ENCODE measurements at regions not wholly inside any gene's neighbourhood (a gene's known extent, or its start where the extent isn't known, plus 50 kb on each side); places are given as distances from the start of the nearest gene placed in this dataset.

- DNase-seq (ENCODE audit: low read depth, low spot score), result no peak
- no peak overlapping the region for H3K4me3 ChIP-seq (ENCODE audit: low read length)
These were observed 189.6 kb upstream of the TSHZ3 start for GRCh38 chr19:31538879-31539278.

DNA sequence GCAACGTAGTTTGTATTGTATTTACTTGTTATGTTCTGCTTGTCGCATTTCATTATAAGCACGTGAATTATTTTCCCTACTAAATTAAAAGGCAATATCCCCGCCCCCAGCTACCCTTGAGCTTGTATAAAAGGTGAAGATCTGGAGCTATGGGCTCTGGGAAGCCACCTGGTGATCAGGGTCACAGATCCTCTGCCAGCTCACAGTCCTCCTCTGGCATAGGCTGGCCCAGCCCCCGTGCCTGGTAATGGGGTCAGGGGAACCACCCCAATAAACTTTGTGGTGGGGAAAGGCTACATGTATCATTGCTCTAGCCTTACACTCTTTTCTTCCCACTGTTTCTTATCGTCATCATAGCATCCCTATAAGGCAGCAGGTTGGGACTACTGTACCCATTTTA is 190.2 kb upstream of the TSHZ3 start:
- no peak overlapping the region for H3K4me3 ChIP-seq (ENCODE audit: low read length)
- no peak for DNase-seq (ENCODE audit: low read depth, low spot score)

DNA sequence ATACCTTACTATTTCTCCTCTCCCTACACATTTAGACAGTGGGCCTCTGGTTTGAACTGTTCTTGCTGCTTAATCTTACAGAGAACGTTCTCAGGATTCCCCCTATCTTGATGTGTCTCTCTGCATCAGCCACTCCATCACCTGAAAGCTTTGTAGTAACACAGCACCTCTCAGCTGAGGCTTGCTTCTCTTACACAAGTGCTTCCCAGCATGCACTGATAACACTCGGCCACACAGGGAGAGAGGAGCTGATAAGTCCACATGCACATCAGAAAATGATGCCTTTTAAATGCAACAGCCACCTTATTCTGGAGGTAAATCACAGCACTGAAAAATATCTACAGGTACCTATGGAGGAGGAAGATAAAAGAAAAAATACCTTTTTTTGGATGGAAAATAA is 192.2 kb upstream of the TSHZ3 start:
- DNase-seq (ENCODE audit: low read depth, low spot score), result no peak

DNA sequence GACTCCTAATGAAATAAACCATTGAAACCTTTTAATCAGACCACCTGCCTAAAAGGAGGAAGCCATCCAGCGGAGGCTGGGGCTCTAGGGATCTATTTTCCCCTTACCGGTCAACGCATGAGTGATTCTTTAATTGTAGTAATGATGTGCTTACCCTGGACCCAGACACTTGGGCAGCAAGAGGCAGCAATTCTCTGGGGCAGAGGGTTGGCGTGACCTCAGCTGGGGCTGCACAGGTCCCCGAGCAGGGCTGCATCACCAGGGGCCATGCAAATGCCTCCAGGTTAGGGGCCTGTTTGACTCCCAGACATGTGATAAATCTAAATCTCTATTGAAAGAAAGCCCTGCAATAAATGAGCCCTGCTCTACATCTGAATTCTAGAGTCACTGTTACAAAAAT is 194.2 kb upstream of the TSHZ3 start:
- no peak overlapping the region for H3K4me3 ChIP-seq (ENCODE audit: low read length)
- DNase-seq (ENCODE audit: low read depth, low spot score), result no peak

More for the DNA sequence above, 192.2 kb upstream of the TSHZ3 start:
- H3K4me3 ChIP-seq (ENCODE audit: low read length), result no peak overlapping the region

GRCh38 chr19:31545777-31546176 is 196.5 kb upstream of the TSHZ3 start:
- no peak for DNase-seq (ENCODE audit: low read depth, low spot score)
- no peak overlapping the region for H3K4me3 ChIP-seq (ENCODE audit: low read length)

DNA sequence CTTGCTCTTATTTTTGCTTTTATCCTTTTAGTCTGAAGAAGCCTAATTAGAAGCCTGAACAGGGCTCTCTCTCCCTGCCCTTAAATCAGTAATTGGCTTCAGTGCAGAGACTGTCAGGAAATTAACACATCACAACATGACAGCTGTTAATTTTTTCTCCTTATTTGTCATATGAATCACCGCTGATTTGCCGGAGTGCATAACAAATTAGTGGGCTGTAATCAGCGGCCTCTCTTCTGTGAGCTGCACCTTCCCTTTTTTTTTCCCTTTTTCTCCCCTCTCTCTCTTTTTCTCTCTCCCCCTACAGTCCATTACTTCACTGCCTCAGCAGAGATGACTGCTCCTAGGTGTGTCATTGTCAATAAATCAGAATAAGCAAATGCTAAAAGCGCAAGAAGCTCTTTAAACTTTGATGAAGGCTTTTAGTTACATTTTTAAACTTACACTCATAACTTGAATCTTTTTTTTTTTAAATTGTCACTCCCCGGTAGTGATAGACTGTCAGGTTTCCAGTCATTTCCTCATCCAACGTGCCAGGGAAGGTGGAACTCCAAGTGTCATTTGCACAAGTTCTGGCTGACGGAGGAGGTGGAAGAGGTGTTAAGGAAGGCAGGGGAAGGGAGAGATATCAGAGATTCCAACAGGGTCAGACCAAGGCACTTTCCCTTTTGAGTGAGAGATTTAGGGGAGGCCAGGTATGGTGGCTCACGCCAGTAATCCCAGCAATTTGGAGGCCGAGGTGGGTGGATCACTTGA is 197.1 kb upstream of the TSHZ3 start:
- no peak for DNase-seq (ENCODE audit: low read depth, low spot score)
- no peak overlapping the region for H3K4me3 ChIP-seq (ENCODE audit: low read length)

DNA sequence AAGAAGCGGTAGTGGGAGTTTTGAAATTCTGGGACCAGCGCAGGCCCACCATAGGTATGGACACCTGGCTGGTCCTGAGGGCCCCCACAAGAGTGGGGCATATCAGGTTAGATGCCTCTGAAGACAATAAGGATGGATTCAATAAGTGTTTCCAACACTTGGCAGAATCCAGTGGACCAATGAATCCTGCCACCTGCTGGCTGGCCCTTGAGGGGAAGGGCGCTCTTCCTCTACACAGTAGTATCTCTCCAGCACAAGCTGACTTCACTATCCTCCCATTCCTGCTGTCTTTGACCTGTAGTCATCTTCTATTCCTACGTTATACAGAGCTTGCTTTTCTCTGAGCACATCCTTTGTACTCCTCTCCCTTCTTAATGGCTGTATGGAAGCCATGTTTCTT is 199.7 kb upstream of the TSHZ3 start:
- no peak overlapping the region for H3K4me3 ChIP-seq (ENCODE audit: low read length)
- peak; percentile 18 for DNase-seq (ENCODE audit: low read depth, low spot score)

DNA sequence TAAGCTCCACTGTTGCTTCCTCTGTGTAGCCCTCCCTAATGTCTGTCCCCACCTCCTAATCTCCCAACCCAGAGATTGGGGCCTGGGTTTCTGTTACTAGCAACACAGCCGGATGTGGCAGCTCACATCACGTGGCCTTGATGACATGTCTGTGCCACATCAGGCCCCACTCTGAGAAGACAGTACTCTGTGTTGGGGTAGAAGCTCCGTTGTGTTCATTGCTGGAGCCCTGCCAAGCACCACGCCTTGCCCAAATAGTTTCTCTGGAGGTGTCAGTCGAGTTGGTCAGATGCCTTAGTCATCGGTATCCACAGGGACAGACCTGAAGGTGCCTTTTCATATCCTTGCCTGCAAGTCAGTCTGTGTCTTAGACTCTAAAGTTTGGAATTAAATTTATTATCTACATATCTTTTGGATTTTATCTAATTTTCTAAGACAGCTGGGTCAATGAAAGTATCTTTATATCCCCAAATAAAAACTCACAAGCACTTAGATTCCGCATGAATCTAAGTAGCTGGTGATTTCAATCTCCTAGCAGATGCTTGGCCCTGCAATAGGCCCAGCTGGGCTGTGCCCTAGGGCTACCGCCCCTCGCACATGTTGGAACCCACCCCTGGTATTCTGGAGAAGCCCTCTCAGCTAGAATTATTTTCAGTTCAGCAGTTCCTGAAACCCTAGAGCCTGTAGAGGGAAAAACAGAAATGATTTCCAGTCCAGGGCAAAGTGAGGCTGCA is 204.0 kb upstream of the TSHZ3 start:
- H3K4me3 ChIP-seq (ENCODE audit: low read length), result no peak overlapping the region
- DNase-seq (ENCODE audit: low read depth, low spot score), result peak; percentile 89

GRCh38 chr19:31553846-31554215 is 204.6 kb upstream of the TSHZ3 start:
- DNase-seq (ENCODE audit: low read depth, low spot score), result no peak
- H3K4me3 ChIP-seq (ENCODE audit: low read length), result no peak overlapping the region

DNA sequence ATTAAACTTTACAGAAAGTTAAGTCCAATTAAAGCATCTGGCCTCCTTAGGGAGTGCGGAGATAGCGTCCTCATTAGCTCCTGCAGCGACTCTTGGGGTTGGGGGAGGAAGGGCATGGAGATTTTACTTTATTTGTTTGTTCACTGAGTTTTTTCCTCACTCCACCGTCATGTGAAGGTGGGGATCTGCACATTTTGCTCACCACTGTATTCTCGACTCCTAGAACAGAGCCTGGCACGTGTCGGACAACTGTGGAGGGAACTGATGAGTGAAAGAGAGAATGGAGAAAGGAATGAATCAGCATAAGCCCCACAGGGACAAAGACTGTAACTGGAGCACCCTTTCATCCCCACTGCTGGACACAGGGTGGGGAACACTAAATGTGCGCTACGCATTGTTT is 205.1 kb upstream of the TSHZ3 start:
- DNase-seq (ENCODE audit: low read depth, low spot score), result no peak
- H3K4me3 ChIP-seq (ENCODE audit: low read length), result no peak overlapping the region

GRCh38 chr19:31555634-31556215 is 206.5 kb upstream of the TSHZ3 start:
- DNase-seq (ENCODE audit: low read depth, low spot score), result no peak

GRCh38 chr19:31559494-31559893 is 210.3 kb upstream of the TSHZ3 start:
- no peak overlapping the region for H3K4me3 ChIP-seq (ENCODE audit: low read length)
- no peak for DNase-seq (ENCODE audit: low read depth, low spot score)

More at GRCh38 chr19:31555634-31556215, 206.5 kb upstream of the TSHZ3 start:
- H3K4me3 ChIP-seq (ENCODE audit: low read length), result no peak overlapping the region

- no peak for DNase-seq (ENCODE audit: low read depth, low spot score)
- no peak overlapping the region for H3K4me3 ChIP-seq (ENCODE audit: low read length)
These were observed 211.1 kb upstream of the TSHZ3 start for GRCh38 chr19:31560086-31561060.

DNA sequence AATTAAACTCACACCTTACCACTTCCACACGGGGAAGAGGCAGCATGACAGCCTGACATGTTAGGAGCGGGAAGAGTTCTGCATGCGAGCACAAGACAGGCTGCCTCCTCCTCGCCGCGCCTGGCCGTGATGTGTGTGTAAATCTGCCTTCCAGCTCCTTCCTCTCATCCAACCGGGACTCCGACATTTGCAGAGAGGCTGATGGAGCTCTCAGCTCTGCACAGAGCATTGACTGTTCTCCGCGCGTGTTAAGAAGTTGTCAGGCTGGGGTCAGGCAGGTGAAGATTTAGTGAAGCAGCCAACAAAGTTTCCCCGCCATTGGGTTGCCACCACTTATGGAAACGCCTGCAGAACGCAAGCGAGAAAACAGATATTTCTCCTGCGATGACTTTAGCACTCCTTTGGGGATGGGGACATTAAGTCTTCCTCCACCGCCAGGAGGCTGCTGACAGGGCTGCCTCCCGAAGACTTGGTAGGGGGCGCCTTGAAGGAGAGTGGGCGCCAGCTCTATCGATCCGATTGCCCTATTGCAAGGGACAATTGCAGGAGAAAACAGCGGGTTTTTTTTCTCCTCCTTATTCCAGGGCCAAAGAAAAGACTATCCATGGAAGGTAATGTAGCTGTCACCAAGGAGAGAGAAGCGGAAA is 213.9 kb upstream of the TSHZ3 start:
- H3K4me3 ChIP-seq (ENCODE audit: low read length), result no peak overlapping the region
- no peak for DNase-seq (ENCODE audit: low read depth, low spot score)

DNA sequence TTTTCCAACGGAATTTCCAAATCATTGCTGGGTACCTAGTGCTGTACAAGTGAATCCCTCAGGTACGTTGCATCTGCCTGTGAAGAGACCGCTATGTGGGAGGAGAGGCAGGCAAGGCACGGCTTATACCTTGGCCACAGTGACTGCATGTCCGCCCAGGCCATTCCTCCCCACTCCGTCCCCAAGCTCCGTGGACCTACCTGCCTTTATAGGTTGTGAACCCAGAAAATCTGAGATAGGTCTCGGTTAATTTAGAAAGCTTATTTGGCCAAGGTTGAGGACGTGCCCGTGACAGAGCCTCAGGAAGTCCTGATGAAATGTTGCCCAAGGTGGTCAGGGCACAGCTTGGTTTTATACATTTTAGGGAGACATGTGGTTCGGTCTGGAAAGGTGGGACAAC is 218.5 kb upstream of the TSHZ3 start:
- no peak for DNase-seq (ENCODE audit: low read depth, low spot score)
- H3K4me3 ChIP-seq (ENCODE audit: low read length), result no peak overlapping the region

- H3K4me3 ChIP-seq (ENCODE audit: low read length), result no peak overlapping the region
These were observed 219.5 kb upstream of the TSHZ3 start for GRCh38 chr19:31568724-31569123.

DNA sequence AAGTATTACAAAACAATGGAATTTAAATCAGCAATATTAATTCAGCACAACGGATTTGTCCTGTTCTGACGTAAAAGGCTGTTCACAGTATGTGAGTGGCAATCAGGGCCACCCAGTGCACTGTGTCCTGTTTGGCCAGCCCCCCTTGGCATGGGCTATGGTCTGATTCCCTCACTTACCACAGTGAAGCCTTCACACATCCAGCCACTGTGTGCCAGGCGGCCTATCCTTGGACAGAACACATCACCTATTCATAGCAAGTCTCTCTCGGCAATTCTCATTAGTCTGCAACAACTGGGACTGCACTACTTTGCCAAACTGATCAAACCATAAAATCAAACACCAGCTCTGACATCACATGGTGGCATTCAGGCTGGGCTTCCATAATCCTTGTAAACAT is 221.5 kb upstream of the TSHZ3 start:
- no peak overlapping the region for H3K4me3 ChIP-seq (ENCODE audit: low read length)
- no peak for DNase-seq (ENCODE audit: low read depth, low spot score)

More at GRCh38 chr19:31568724-31569123, 219.5 kb upstream of the TSHZ3 start:
- no peak for DNase-seq (ENCODE audit: low read depth, low spot score)

DNA sequence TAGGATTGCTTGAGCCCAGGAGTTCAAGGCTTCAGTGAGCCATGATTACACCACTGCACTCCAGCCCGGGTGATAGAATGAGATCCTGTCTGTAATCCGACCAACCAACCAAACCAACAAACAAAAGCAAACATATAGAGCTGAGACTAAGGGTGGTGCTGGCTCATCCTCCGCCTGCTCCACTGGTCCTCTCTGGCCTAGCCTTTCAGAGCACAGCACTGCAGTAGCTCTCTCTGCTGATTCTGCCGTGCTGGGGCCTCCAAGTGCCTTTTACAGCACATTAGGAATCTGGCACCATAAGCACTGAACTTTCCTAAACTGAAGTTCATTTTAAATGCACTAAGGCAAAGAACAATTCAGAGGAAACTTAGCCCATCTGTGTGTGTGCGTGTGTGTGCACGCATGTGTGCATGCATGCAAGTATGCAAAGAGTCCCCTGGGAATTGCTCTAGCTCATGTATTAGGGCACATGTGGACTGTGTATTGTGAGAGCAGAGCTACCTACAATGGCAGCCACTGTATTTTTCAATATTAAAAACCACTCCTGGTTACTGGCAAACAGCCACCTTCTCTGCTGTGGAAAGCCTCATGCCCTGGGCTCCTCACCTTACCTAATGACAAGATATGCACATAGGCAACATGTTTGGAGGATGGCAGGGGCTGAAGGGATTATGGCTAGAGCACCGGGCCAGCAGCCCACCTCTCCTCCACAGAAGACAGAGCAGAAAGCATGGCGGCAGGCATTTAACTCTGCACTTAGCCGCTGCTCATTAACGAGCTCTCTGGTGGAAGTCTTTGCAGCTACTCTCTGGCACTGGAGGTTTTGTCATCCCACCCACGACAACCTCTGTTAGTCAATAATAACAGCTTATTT is 223.1 kb upstream of the TSHZ3 start:
- DNase-seq (ENCODE audit: low read depth, low spot score), result no peak
- H3K4me3 ChIP-seq (ENCODE audit: low read length), result no peak overlapping the region
